RWPE2 (cell line): ENCODE measurements at regions not wholly inside any gene's neighbourhood (a gene's known extent, or its start where the extent isn't known, plus 50 kb on each side); places are given as distances from the start of the nearest gene placed in this dataset.

Experiments used
- ATAC-seq: fragments of 200-7000 bp; cut with Tn5 transposase; 3 replicates; pipeline ENCODE4 v1.9.1; 2021; ENCODE audit warnings: low read depth
- DNase-seq: peaks from one replicate; pipeline ENCODE4 v3.0.0-alpha.2; 2020; ENCODE audit warnings: low spot score
- H3K27ac ChIP-seq: fragments of 450-650 bp; 2 replicates; pipeline ENCODE4 v1.5.1; 2017; ENCODE audit warnings: mild to moderate bottlenecking; ENCODE audit not compliant: poor library complexity, severe bottlenecking
- H3K27me3 ChIP-seq: fragments of 250-450 bp; sonication (Bioruptor Pico); 2 replicates; pipeline ENCODE4 v1.5.1; 2021; ENCODE audit warnings: mild to moderate bottlenecking, moderate library complexity; ENCODE audit not compliant: insufficient read depth, poor library complexity, severe bottlenecking
- H3K36me3 ChIP-seq: fragments of 250-450 bp; sonication (Bioruptor Pico); 2 replicates; pipeline ENCODE4 v1.5.1; 2020; ENCODE audit warnings: low read depth, mild to moderate bottlenecking, moderate library complexity
- H3K4me1 ChIP-seq: fragments of 250-450 bp; sonication (Bioruptor Pico); 2 replicates; pipeline ENCODE4 v1.5.1; 2021; ENCODE audit warnings: mild to moderate bottlenecking, moderate library complexity; ENCODE audit not compliant: insufficient read depth, poor library complexity, severe bottlenecking
- H3K4me3 ChIP-seq: fragments of 250-450 bp; sonication (Bioruptor Pico); 2 replicates; pipeline ENCODE4 v1.5.1; 2021; ENCODE audit warnings: mild to moderate bottlenecking, moderate library complexity; ENCODE audit not compliant: severe bottlenecking
- H3K9me3 ChIP-seq: fragments of 250-450 bp; sonication (Bioruptor Pico); 2 replicates; pipeline ENCODE4 v1.5.1; 2021; ENCODE audit warnings: mild to moderate bottlenecking, moderate library complexity; ENCODE audit not compliant: severe bottlenecking
- CTCF ChIP-seq: fragments of 450-650 bp; IDR thresholded peaks from one replicate; pipeline ENCODE4 v1.5.1; 2017; ENCODE audit warnings: mild to moderate bottlenecking, moderate library complexity; ENCODE audit not compliant: poor library complexity, severe bottlenecking

GRCh38 chr10:117429643-117430265 lies 54.5 kb upstream of the PDZD8 start:
- Histone ChIP-seq H3K4me1 (no peaks in the 10 kb centered on the region), H3K27ac (no peak overlapping the region), H3K36me3 (no peaks in the 10 kb centered on the region), H3K27me3 (no peaks in the 10 kb centered on the region), H3K4me3 (no peak overlapping the region), H3K9me3 (no peaks in the 10 kb centered on the region)
- TF ChIP-seq CTCF: no peak
- ATAC-seq (no peak), DNase-seq (no peak)

- no peak for ATAC-seq
Measured at GRCh38 chr10:117427356-117427755, 52.1 kb upstream of the PDZD8 start.

GRCh38 chr10:117425974-117426566 lies 50.8 kb upstream of the PDZD8 start:
- H3K4me1 ChIP-seq: no peaks in the 10 kb centered on the region
- ATAC-seq (no peak), DNase-seq (no peak)
- no peaks in the 10 kb centered on the region for H3K27me3 ChIP-seq
- H3K27ac ChIP-seq: no peak overlapping the region
- H3K36me3 ChIP-seq: no peaks in the 10 kb centered on the region
- H3K4me3 ChIP-seq: no peak overlapping the region
- TF ChIP-seq CTCF: no peak
- no peaks in the 10 kb centered on the region for H3K9me3 ChIP-seq

More at GRCh38 chr10:117427356-117427755, 52.1 kb upstream of the PDZD8 start:
- TF ChIP-seq CTCF: no peak
- Histone ChIP-seq H3K27me3 (no peaks in the 10 kb centered on the region), H3K4me3 (no peak overlapping the region), H3K27ac (no peak overlapping the region), H3K36me3 (no peaks in the 10 kb centered on the region), H3K9me3 (no peaks in the 10 kb centered on the region), H3K4me1 (no peaks in the 10 kb centered on the region)
- DNase-seq: no peak

GRCh38 chr10:117424883-117425649 lies 49.8 kb upstream of the PDZD8 start:
- H3K4me1 ChIP-seq: peaks cover 2% of the 10 kb centered on the region
- ATAC-seq (no peak), DNase-seq (no peak)
- TF ChIP-seq CTCF: no peak
- no peaks in the 10 kb centered on the region for H3K36me3 ChIP-seq
- peaks cover 3% of the 10 kb centered on the region for H3K9me3 ChIP-seq
- H3K4me3 ChIP-seq: no peak overlapping the region
- H3K27me3 ChIP-seq: no peaks in the 10 kb centered on the region
- H3K27ac ChIP-seq: no peak overlapping the region
